ENCODE measurements at regions not wholly inside any gene's neighbourhood (a gene's known extent, or its start where the extent isn't known, plus 50 kb on each side); places are given as distances from the start of the nearest gene placed in this dataset.

- DNase-seq (ENCODE audit: low read depth), result no peak
Measured at GRCh38 chrX:9148615-9149399, 114.9 kb upstream of the FAM9B start.

GRCh38 chrX:9149501-9150245 is 115.7 kb upstream of the FAM9B start:
- no peak for DNase-seq (ENCODE audit: low read depth)

GRCh38 chrX:9151772-9152307 is 117.9 kb upstream of the FAM9B start:
- DNase-seq (ENCODE audit: low read depth), result no peak

GRCh38 chrX:9153300-9153699 is 119.4 kb upstream of the FAM9B start:
- DNase-seq (ENCODE audit: low read depth), result no peak

- DNase-seq (ENCODE audit: low read depth), result no peak
Measured at GRCh38 chrX:9158611-9159010, 124.7 kb upstream of the FAM9B start.

- no peak for DNase-seq (ENCODE audit: low read depth)
Measured at GRCh38 chrX:9160698-9161329, 126.9 kb upstream of the FAM9B start.

- no peak for DNase-seq (ENCODE audit: low read depth)
Measured at GRCh38 chrX:9162698-9163097, 128.8 kb upstream of the FAM9B start.

- DNase-seq (ENCODE audit: low read depth), result no peak
Measured at GRCh38 chrX:9163214-9163709, 129.3 kb upstream of the FAM9B start.

GRCh38 chrX:9164086-9164485 is 130.2 kb upstream of the FAM9B start:
- DNase-seq (ENCODE audit: low read depth), result no peak

- no peak for DNase-seq (ENCODE audit: low read depth)
Measured at GRCh38 chrX:9164533-9165426, 130.9 kb upstream of the FAM9B start.

- no peak for DNase-seq (ENCODE audit: low read depth)
Measured at GRCh38 chrX:9166584-9166944, 132.6 kb upstream of the FAM9B start.

GRCh38 chrX:9171841-9172463 is 138.0 kb upstream of the FAM9B start:
- DNase-seq (ENCODE audit: low read depth), result no peak

- no peak for DNase-seq (ENCODE audit: low read depth)
Measured at GRCh38 chrX:9172464-9172850, 138.5 kb upstream of the FAM9B start.

- DNase-seq (ENCODE audit: low read depth), result no peak
Measured at GRCh38 chrX:9180623-9181022, 146.7 kb upstream of the FAM9B start.

- DNase-seq (ENCODE audit: low read depth), result no peak
Measured at GRCh38 chrX:9182041-9182440, 148.1 kb upstream of the FAM9B start.

- no peak for DNase-seq (ENCODE audit: low read depth)
Measured at GRCh38 chrX:9183481-9183880, 149.6 kb upstream of the FAM9B start.

- DNase-seq (ENCODE audit: low read depth), result no peak
Measured at GRCh38 chrX:9184211-9184610, 150.3 kb upstream of the FAM9B start.

- DNase-seq (ENCODE audit: low read depth), result no peak
Measured at GRCh38 chrX:9188117-9188516, 154.2 kb upstream of the FAM9B start.

GRCh38 chrX:9189286-9189685 is 155.4 kb upstream of the FAM9B start:
- no peak for DNase-seq (ENCODE audit: low read depth)

GRCh38 chrX:9191392-9191791 is 157.5 kb upstream of the FAM9B start:
- DNase-seq (ENCODE audit: low read depth), result no peak

- no peak for DNase-seq (ENCODE audit: low read depth)
Measured at GRCh38 chrX:9195199-9195880, 161.4 kb upstream of the FAM9B start.
